H4 (cell line): ENCODE measurements at regions not wholly inside any gene's neighbourhood (a gene's known extent, or its start where the extent isn't known, plus 50 kb on each side); places are given as distances from the start of the nearest gene placed in this dataset.
A peak's percentile ranks its signal among the peaks of the same experiment; 100 is the strongest.
"Not testable (repeated sequence)": the region's sequence is repeated elsewhere in the genome, so short reads cannot be mapped to it uniquely, and the experiment has no call there.

Source experiments
- DNase-seq: peaks from one replicate; pipeline ENCODE4 v3.0.0-alpha.2; 2015; ENCODE audit warnings: low spot score

DNA sequence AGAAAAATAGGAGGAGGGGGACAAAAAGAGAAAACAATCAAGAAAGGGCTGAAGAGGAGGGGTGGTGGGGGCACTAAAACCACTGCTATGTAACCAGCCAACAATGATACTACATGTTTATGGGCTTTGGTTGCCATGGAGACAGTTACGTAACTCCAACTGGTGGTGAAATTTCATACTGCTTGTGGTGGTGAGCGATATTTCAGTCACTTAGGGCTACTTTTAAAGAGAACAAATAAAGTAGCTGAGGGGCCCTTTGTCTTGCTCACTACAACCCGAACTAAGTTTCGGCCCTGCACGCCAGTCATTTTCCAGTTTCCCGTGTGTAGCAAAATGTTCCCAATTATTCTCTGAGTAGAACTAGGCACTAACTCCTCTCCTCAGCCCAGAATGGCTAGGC lies 275.2 kb upstream of the EDA2R start:
- no peak for DNase-seq

DNA sequence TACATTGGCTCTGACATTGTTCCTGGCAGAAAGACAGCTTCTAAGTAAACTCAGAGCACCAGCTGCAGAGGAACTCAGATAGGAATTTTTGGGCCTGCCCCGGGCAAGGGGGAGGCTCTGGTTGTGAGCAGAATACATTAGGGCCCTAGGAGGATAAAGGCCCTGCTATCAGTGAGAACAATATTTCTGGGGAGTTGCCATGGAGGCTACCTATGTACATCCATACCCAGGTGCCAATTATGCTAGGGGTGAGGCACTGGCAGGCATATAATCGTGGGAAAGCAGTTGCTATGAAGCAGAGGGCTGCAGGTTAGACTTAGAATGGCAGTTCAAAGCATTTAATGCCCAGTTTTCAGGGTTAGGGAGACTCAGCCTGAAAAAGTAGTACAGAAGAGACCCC lies 273.5 kb upstream of the EDA2R start:
- no peak for DNase-seq

GRCh38 chrX:66902081-66902480 lies 263.2 kb upstream of the EDA2R start:
- no peak for DNase-seq

DNA sequence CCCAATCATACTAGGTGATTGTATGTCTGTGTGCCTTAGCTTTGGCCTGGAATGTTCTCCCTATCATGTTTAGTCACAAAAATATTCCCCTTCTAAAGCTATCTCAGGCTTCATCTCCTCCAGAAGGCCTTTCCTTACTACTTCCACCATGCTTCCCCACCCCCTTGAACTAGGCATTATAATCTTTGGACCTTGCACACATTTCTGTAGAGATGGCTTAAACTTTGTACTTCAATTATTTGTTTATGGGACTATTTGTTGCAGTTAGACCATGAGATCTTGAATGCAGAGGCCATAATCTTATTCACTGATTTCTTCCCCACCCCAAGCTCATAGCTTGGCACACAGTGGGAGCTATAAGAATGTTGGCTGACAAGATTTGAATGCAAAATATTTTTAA lies 262.0 kb upstream of the EDA2R start:
- no peak for DNase-seq

GRCh38 chrX:66892004-66892403 lies 253.1 kb upstream of the EDA2R start:
- DNase-seq, result no peak

DNA sequence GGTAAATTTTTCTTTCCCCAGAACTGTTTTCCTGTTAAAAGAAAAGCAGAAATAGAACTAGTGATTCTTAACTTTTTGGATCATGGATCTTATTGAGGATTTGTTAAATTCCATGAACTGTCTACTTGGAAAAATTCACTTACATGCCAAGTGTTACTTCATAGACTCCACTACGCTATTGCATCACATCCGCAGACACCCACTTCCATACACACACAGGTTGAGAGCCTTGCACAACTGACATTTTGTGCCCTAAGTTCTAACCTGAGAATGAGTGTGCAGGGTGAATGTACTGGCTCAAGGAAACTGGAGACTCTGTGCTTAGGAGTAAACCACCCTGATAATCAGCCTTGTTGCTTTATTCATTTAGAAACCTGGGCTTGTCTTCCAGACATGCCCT lies 250.5 kb upstream of the EDA2R start:
- DNase-seq, result no peak

GRCh38 chrX:66882101-66882500 lies 243.2 kb upstream of the EDA2R start:
- no peak for DNase-seq

GRCh38 chrX:66876776-66877175 lies 237.9 kb upstream of the EDA2R start:
- no peak for DNase-seq

GRCh38 chrX:66872771-66873170 lies 233.9 kb upstream of the EDA2R start:
- no peak for DNase-seq

GRCh38 chrX:66863721-66864120 lies 224.8 kb upstream of the EDA2R start:
- DNase-seq, result no peak

GRCh38 chrX:66833426-66833825 lies 194.5 kb upstream of the EDA2R start:
- DNase-seq, result no peak

DNA sequence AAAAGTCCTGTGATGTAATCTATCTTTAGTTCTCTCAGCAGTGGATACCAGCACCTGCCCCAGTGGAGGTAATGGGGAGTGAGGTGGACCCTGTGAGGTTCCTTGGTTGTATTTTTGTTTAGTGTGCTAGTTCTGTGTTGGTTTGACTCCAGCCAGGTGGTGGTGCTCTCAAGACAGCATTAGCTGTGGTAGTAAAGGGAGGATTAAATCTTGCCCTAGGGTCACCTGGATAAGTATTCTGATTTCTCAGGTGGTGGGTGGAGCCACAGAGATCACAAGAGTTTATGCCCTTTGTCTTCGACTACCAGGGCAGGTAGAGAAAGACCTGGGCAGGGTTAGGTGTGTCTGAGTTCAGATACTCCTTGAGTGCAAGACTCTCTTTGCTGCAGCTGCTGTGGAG lies 176.3 kb upstream of the EDA2R start:
- DNase-seq, result no peak

DNA sequence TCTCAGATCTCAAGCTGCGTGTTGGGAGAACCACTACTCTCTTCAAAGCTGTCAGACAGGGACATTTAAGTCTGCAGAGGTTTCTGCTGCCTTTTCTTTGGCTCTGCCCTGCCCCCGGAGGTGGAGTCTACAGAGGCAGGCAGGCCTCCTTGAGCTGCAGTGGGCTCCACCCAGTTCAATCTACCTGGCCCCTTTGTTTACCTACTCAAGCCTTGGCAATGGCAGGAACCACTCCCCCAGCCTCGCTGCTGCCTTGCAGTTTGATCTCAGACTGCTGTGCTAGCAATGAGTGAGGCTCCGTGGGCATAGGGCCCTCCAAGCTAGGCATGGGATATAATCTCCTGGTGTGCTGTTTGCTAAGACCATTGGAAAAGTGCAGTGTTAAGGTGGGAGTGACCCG lies 155.6 kb upstream of the EDA2R start:
- DNase-seq, result not testable (repeated sequence)

GRCh38 chrX:66766318-66766717 lies 127.4 kb upstream of the EDA2R start:
- DNase-seq, result no peak

GRCh38 chrX:66760651-66761050 lies 121.8 kb upstream of the EDA2R start:
- no peak for DNase-seq

- DNase-seq, result no peak
Measured at GRCh38 chrX:66756717-66757116, 117.8 kb upstream of the EDA2R start.

DNA sequence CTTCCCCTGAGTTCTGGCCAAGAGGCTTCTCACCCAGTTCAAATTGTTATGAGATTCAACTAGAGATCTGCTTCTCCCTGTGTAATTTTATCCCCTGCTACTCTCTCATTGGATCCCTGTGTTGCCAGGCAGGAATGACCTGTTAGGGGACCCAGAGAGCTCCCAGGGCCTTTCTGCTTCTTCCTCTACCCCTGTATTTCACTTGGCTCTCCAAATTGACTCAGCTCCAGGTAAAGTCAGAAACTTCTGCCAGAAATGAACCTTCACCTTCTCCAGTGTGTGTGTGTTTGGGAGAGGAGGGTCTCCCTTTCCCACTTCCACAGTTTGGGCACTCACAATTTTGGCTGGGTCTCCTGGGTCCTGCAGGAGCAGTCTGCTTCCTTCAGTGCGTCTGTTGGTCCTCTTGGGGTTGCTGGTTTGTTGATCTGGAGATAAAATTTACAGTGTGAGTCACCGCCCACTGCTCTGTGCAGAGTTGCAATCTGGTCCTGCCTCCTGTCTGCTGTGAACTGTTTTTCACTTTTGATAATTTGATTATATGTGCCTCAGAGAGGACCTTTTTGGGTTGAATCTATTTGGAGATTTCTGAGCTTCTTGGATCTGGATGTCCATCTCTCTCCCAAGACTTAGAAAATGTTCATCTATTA lies 112.4 kb upstream of the EDA2R start:
- no peak for DNase-seq

GRCh38 chrX:66744519-66744918 lies 105.6 kb upstream of the EDA2R start:
- not testable (repeated sequence) for DNase-seq

GRCh38 chrX:66731398-66731797 lies 92.5 kb upstream of the EDA2R start:
- peak; percentile 21 for DNase-seq

- peak; percentile 66 for DNase-seq
Measured at GRCh38 chrX:66728818-66729271, 90.0 kb upstream of the EDA2R start.

DNA sequence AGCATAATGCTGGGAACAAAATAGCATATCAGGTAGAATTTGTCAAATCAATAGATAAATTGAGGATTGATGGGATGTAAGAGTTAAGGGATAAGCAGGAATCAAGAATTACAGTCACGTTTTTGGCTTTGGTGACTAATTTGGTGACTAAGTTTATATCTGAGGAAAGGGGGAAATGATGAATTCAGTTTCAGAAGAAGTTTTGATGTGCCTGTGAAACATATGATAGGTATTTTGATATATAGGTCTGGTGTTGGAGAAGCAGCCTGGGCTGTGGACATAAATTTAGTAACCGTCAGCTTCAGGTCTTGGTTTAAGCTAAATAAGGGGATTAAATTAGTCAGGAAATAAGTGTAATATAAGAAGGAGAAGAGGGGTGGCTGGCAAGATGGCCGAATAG lies 79.0 kb upstream of the EDA2R start:
- DNase-seq, result no peak

- no peak for DNase-seq
Measured at GRCh38 chrX:66698273-66699204, 59.7 kb upstream of the EDA2R start.

GRCh38 chrX:66692512-66692911 lies 53.6 kb upstream of the EDA2R start:
- DNase-seq, result not testable (repeated sequence)
